HG02970 (cell line): ENCODE measurements at regions not wholly inside any gene's neighbourhood (a gene's known extent, or its start where the extent isn't known, plus 50 kb on each side); places are given as distances from the start of the nearest gene placed in this dataset.

Source experiments
- ATAC-seq: cut with Tn5 transposase; IDR thresholded peaks from one replicate; pipeline ENCODE4 v1.9.1; 2021; ENCODE audit warnings: mild to moderate bottlenecking, moderate library complexity, moderate number of reproducible peaks; ENCODE audit not compliant: unreplicated experiment, low FRiP score

DNA sequence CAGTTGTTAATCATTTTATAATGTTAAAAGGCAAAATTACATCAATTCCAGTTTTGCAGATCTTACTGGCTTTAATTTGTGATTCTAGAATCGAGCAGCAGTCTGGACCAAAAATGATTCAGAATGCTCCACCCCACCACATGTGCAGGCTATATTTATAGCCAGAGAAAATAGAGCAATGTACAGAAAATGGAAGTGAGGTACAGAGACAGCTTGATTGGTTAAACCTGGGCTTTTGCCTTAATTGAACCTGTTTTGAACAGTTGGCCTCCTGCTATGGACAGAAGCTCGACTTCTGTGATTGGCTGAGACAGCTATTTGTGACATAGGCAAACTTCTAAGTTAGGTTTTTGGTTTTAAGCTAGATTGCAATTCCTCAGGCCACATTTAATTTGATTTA, 607.4 kb upstream of the MIR17HG start:
- no peak for ATAC-seq

DNA sequence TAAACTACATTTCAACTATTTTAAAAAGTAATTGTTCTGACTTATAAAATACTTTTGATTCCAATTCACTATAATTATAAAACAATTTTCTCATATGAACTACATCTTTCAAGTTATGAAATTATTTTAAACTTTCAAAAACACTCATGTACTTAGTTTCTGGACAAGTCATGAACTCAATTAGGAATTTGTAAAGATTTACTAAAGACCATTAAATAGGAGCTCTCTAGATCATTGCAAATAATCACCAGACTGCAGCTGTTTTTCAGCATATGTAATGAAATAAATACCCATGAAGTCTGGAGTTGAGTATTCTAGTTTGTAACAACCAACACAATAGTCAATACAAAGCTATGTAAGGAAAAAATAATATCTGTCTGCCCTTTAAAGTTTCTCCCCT, 605.1 kb upstream of the MIR17HG start:
- no peak for ATAC-seq

DNA sequence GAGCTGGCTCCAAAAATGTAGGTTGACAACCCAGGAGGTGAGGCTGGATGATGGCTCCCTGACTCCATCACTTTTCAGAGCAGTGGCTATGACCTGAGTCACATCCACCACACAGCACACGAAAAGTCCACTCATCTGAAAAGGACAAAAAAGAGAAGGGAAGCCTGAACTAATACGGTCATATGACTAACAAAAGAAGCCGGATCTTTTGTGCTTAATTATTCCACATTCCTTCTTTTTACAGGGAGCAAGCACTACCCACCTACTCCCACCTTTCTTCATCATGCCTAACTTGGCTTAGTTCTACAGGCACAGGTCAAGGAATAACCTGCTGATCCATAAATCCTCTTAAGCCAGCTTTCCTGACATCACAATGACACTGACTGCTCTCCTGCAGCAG, 601.3 kb upstream of the MIR17HG start:
- no peak for ATAC-seq

DNA sequence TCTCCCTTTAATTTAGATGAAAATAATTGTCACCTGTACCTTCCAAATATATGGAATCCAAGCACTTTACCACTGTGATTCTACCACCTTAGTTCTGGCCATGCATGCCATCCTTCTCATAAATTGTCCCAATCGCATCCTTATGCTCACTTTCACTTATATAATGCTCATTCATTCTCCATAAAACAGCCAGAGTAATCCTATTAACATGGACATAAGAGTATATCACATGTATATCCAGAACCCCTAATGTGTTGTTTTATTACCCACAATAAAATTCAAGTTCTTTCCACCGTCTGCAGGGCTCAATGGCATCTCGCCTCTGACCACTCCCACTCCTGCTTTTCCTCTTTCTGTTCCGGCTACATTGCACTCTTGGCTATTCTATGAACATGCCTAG, 597.5 kb upstream of the MIR17HG start:
- ATAC-seq, result no peak

DNA sequence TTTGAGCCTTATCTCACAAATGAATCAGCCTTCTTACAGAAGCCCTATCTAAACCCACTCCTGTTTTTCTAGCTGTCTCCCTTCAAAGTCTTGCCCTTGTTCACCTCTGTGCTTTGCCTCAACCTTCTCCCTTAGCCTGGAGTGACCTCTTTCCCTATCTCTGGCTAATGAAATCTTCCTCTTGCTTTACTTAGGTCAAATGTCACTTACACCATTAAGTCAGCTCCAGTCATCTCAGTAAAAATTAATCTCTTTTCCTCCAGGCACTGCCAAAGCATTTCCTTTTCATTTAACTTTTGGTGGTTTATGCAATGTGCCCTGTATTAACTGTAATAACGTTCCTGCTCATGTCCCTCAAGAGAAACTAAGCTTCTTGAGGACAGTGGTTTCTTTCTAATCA, 596.5 kb upstream of the MIR17HG start:
- no peak for ATAC-seq

DNA sequence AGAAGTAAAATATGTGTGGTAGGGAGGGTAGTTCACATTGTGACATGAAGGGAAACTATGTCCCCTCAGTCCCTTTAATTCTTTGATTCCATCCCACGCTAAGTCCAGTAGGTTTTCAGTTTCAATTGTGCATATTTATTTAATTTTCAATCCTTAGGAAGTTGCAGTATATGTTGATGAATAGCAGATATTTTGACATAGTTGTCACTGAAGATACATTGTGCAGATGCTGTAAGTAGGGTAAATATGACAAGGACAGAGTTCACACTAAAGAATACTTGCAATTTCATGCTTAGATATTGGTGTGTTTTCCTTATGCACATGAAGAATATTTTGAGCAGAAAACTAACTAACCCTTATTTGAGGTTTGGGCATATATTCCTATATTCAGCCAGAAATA, 595.4 kb upstream of the MIR17HG start:
- ATAC-seq, result no peak

DNA sequence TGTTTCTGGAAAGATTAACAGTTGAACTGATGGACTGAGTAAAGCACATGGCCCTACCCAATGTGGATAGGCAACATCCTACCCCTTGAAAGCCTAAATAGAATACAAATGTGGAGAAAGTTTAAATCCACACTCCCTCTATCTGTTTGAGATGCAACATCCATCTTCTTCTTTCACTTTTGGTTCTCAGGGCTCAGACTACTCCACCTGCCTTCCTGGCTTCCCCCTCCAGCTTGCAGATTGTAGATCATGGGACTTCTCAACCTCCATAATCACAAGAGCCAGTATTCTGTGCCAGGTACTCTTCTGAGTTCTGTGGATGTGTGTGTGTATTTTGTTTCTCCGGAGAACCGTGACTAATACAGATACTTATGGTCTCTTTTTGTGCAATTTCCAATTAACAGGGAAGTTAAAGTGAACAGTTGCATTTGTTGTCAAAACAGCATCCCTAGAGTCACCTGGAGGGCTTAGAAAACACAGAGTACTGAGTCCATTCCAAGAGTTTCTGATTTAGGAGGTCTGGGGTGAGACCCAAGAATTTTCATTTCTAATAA, 590.3 kb upstream of the MIR17HG start:
- ATAC-seq, result no peak

DNA sequence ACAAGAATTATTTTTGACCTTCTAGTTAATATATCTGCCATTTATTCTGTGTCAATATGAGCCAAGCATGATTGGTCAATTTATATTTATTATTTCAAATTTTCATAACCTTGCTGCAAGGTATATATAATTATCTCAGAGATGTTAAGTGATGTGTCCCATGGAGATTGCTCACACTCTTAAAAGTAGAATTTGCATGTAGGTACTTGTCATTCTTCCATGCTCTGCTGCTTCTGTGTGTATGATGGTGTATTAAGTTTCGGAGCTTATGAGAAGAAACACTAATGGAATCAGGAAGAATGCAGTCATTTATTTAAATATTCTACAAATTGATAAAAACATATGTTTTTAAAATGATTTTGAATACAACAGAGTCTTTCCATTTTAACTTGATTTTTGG, 586.8 kb upstream of the MIR17HG start:
- ATAC-seq, result no peak

DNA sequence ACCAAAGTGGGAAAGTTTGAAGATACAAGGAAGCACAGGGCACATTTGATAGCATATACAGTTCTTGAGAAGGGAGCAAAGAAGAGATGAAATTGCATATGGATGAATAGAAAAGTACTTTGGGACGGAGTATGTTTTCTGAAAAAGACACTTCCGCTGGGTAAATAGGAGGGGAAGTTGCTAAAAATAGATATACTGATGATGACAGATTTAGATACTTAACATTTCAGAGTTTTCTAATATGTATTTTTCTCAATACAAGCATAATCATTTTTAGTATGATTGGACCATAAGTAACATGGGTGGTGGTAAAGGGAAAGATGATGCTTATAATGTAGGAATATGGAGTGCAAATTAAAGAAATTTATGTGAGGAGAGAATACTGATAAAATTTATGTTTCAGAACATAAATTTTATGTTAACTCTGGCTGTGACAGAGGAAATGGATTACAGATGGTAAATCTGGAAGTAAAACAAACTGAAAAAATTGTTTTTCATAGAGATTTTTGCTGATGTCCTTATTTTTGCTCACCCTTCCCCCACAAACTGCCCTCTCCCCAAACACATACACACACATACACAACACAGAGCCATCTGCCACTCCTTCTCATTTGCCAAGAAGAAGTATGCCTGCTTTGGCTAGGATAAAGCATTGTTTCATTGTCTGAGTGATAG, 583.9 kb upstream of the MIR17HG start:
- ATAC-seq, result no peak

DNA sequence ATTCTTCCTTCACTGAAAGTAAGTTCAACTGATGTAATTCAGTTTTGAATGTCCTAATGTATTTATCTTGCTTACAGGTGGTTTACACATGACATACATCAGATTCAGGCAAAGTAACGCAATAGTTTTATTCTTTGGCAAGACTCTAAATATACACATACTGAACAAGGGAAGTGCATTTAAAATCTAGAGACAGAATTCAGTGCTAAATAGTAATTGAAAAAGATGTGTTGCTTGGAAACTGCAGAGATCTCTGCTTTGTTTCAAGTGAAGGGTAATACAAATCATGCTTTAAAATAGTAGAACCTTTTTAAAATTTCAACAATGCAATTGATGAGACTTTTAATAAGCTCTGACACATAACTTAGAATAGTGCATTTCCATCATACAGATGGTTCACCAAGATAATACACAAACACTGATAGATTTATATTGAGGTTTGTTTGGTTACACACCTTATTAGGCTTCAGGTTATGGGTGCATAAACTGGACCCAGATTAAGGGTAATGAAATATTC, 581.0 kb upstream of the MIR17HG start:
- ATAC-seq, result no peak

DNA sequence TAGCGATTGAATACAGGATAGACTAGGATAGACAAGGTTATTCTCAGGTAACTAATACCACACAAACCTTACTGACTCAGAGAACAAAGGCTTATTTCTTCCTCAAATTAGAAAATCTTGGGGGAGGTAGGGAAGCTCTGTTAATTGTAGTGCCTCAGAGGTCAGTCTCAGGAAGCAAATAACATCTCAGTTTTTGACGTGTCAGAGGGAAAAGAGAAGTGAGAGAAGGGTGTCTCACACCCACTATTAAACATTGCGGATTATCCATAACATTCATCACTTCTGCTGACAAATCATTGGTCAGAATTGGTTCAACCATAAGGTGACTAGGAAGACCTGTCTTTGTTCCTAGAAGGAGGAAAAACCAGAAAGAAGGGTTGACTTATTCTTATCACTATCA, 579.4 kb upstream of the MIR17HG start:
- ATAC-seq, result no peak

DNA sequence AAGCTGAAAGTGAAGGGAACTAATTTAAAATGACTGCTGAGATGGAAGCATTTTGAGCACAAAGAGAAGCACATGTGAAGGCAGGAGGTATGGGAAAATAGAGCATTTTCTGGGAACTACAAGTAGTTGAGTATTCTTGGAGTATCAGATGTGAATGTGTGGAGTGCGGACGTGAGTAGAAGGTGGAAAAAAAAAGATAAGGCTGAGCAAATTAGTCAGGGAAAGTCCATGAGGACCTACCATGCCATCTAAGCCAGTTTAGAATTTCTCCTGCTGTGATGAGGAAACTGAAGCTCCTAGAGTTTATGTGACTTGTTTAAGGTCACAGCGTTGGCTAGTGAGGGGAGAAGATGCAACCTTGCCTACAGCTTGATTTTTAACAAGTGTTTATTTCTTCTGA, 578.1 kb upstream of the MIR17HG start:
- ATAC-seq, result no peak

DNA sequence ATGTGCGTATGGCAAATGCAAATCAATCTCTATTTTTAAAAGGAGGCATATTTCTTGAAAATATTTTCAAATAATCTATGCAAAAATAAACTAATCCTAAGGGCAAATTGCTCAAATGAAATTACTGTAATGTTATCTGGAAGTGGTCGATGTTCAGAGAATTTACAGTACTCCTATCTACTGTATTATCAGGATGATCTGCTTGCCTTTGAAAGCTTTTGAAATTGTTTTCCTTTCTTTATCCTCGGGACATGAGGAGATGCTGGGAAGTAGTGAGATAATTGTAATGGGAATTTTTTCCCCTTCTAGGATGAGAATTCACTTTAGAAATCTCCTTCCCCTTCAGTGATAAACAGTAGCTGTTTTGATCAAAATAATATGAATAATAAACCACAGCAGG, 577.2 kb upstream of the MIR17HG start:
- no peak for ATAC-seq

DNA sequence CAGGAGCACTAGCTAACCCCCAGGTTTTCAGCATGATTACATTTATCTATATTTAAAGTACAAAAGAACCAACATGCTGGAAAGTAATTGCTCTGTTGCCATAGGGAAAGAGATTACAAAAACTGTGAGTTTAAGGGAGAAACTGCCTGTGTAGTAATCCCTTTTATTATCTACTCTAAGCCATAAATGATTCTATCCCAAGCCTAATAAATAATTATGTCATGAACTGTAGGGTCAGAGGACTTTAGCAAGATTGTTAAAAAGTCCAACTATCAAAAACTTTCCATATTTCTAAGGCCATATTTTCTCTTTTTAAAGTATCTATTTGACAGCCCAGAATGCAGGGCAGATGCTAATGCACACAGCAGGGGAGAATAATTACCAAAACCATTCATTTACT, 573.8 kb upstream of the MIR17HG start:
- no peak for ATAC-seq

DNA sequence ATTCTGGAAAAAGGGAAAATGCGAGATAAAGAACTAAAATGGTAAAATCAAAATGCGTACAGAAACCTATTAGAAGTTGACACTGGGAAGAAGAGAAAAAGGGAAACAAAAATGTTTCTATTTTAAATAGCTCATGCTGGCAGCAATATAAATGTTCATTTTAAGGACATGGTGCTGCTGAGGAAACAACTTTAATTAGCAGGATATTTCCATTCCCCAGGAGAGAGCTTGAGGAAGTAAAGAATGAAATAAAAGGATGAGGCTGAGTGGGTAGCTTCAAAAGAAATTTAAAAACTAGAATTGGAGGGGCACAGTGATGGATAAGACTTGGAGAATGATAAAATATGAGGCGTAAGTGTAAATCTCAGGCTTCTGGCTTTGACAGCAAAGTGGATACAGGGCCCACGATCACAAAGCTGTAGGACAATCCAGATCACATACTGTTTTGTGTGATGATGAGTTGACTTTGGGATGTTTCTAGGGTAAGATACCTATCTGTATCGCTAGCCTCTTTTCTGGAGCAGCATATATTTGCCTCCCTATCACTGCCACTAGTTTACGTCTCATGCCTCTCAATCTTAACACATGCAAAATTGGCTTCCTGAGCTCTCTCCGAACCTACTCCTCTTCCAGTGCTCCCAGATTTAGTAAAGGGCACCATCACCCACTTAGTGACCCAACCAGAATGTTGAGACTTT, 571.3 kb upstream of the MIR17HG start:
- no peak for ATAC-seq

DNA sequence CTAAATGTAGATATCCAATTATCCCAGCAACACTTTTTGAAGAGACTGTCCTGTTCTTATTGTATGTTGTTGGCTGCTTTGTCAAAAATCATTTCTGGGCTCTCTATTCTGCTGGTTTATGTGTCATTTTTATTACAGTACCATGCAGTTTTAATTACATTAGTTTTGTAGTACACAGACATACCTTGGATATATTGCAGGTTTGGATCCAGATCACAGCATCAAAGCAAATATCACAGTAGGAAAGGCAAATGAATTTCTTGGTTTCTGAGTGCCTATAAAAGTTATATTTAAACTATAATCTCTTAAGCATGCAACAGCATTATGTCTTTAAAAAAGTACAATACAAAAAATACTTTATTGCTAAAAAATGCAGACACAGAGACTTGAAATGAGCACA, 564.2 kb upstream of the MIR17HG start:
- ATAC-seq, result no peak

DNA sequence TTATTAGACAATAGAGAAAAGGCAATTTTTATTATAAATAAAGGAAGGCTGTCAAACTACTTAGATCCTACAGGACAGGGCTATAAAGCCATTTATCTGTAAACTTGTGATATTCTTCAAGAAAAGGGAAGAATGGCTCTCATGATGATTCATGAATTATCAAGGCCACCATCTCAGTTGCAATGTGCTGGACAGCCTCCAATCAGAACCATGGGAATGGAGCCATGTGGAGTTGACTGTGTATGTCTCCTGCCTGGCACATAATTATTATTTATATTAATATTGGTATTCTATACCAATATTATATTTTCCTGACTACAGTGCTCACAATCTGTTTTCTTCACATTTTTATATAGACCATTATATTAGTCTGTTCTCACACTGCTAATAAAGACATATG, 560.5 kb upstream of the MIR17HG start:
- no peak for ATAC-seq

DNA sequence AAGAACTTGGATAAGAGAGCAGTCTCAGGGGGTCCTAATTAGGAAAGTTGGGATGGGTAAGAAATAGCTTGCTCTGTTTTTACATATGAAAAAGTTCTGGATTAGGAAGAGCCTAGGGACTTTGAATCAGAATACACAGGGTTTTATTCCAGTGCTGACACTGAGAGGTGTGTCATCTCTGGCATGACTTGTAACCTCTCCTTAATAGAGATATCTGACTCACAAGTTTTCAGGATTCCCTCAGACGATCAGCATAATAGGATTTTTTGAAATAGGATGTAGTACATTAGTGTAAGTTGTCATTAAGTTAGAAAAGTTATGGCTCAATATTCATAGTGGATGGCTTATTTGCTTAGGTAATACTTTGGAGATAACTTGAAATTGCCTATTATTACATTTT, 555.2 kb upstream of the MIR17HG start:
- no peak for ATAC-seq

DNA sequence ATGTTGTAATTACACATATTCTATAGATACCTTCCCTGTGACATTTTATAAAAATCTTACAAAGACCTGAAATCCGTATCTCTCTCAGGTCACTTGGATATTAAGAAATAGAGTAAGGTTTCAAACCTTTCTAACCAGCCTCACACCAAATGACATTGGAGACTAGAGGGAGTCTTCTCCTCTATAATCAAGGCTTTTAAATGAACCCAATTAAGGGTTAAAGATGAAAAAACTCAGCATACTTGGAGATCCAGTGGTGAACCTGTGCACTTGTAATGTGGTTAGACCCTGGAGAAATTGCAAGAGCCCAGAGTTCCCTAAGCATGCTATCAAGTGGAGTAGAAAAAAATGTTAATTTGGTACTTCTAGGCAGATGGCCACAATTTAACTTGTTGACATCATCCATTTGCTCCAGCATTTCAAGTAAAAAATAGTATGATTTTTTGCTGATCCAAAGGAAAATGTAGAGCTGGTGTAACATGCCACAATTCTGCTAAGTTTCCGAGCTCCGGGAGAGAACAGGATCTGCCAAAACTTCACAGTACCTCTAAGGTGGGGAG, 554.1 kb upstream of the MIR17HG start:
- no peak for ATAC-seq

DNA sequence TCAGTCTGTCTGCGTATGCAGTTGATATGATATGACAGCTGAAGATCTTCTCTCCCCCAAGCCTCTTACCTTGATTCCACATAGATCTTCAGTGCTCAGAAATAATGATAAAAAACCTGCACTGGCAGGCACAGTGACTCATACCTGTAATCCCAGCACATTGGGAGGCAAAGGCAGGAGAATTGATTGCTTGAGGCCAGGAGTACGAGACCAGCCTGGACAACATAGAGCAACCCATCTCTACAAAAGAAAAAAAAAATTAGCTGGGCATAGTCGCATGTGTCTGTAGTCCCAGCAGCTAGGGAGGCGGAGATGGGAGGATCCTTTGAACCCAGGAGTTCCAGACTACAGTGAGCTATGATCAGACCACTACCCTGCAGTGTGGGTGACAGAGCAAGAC, 551.0 kb upstream of the MIR17HG start:
- ATAC-seq, result no peak

DNA sequence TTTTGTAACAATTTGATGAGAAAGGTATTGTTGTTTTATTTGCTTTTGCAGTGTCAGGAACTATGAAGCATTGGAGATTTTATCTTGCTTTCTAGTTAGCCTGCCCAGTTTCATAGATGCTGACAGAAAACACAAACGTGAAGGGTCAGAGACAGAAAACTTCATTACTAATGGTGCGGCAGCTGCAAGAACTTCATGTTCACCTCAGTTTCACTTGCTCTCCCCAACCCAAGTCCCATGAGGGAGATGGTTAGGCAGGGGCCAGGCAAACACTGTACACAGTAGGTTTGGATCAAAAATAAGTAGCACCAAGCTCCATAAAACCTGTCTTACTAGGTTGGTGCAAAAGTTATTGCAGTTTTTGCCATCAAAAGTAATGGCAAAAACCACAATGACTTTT, 550.2 kb upstream of the MIR17HG start:
- ATAC-seq, result no peak

DNA sequence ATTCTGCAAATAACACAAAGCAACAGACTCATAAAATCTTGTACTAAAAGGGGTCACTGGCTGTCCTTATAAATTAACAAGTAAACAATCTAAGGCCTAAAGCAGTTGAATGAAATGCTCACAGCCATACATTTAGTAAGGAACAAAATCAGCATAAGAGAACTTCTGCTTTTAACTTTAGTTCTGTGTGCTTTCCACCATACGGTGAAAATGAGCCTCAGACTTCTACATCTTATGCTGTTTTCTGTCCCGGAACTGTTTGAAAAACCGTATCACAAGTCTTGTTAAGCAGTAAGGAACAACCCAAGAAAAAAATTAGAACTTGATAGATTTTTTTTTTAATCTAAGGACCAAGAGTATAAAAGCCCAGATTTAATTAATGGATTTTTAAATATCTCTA, 549.1 kb upstream of the MIR17HG start:
- ATAC-seq, result no peak
